MCF 10A (cell line): ENCODE measurements at regions not wholly inside any gene's neighbourhood (a gene's known extent, or its start where the extent isn't known, plus 50 kb on each side); places are given as distances from the start of the nearest gene placed in this dataset.

Experiments used
- BruUV-seq: library from RNA; stranded (reverse); fragments of 400-500 nt; replicated peaks from 2 replicates; lab custom pipeline; 2021; lab: Mats Ljungman, UMichigan
- CTCF ChIA-PET: fragments of 300-600 bp; sonication (Branson Sonifier 250); formaldehyde crosslinking; extraction: SDS; loops from one replicate; lab custom pipeline; 2021; ENCODE audit warnings: antibody characterized with exemption, inconsistent platforms; lab: Yijun Ruan, JAX
- POLR2A ChIA-PET: fragments of 300-600, 350-650 bp; sonication (Branson Sonifier 250); formaldehyde crosslinking; extraction: SDS; loops from one replicate; lab custom pipeline; 2020; ENCODE audit warnings: antibody characterized with exemption, inconsistent platforms; lab: Yijun Ruan, JAX
- DNase-seq: peaks from one replicate; pipeline ENCODE4 v3.0.0-alpha.2; 2018; ENCODE audit not compliant: unreplicated experiment
- H3K27ac Mint-ChIP-seq: one replicate; pipeline ENCODE4 v1.8.0; 2022; ENCODE audit warnings: mild to moderate bottlenecking, low read depth, mixed read lengths; ENCODE audit not compliant: unreplicated experiment
- H3K27me3 Mint-ChIP-seq: one replicate; pipeline ENCODE4 v1.8.0; 2022; ENCODE audit warnings: mixed read lengths; ENCODE audit not compliant: insufficient read depth, unreplicated experiment
- H3K36me3 Mint-ChIP-seq: one replicate; pipeline ENCODE4 v1.8.0; 2022; ENCODE audit warnings: mild to moderate bottlenecking, moderate library complexity, mixed read lengths; ENCODE audit not compliant: insufficient read depth, unreplicated experiment
- H3K4me1 Mint-ChIP-seq: one replicate; pipeline ENCODE4 v1.8.0; 2022; ENCODE audit warnings: mixed read lengths; ENCODE audit not compliant: insufficient read depth, unreplicated experiment
- H3K4me3 Mint-ChIP-seq: one replicate; pipeline ENCODE4 v1.8.0; 2022; ENCODE audit warnings: mild to moderate bottlenecking, moderate library complexity, mixed read lengths; ENCODE audit not compliant: unreplicated experiment
- H3K9me3 Mint-ChIP-seq: one replicate; pipeline ENCODE4 v1.8.0; 2022; ENCODE audit warnings: mixed read lengths; ENCODE audit not compliant: unreplicated experiment
- intact Hi-C: fragments of 100-400 bp; cut with micrococcal nuclease; formaldehyde crosslinking; loops from 2 replicates; pipeline ENCODE4 v1.14.1; 2022
- TF ChIP-seq, protein P1 (sequence below): fragments of 200-600 bp; IDR thresholded peaks from one replicate; pipeline ENCODE4 v1.8.0; 2022; ENCODE audit warnings: antibody characterized with exemption, mild to moderate bottlenecking; ENCODE audit not compliant: unreplicated experiment

DNA sequence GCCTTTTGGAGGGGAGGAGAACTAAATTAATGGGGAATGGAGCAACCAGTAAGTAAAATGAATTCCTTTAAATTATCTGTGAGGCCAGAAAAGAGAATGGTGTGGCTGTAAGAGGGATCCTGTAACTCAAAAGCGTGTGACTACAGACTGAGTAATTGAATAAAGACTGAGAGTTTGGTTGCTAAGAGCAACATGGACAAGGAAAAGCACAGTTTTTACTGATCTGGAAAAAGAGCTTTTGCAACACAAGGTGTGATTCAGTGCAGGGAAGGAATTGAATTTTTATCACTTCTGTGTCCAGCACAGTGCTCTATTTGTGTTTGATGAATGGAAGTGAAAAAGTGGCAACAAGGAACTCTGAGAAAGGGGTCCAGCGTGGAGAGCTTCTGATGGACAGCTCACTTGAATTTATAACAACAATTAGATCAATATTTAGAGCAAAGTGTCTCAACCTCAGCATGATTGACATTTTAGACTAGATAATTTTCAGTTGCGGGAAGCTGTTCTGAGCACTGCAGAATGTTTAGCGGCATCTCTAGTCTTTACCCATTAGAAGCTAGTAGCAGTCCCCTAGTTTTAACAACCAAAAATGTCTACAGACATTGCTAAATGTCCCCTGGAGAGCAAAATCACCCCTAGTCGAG lies 202.8 kb upstream of the BDNF start:
- ChIA-PET CTCF (interaction anchor here (0.6 to 1.1 kb wide), 3 partner anchors 10 to 176 kb away, joined by 3 to 5 read pairs (median 3); no protein-coding TSS in a partner anchor), POLR2A (interaction anchor here (0.7 to 1.0 kb wide), 2 partner anchors 11 to 32 kb away, joined by 3 read pairs; no protein-coding TSS in a partner anchor)
- no TSS peak for BruUV-seq
- intact Hi-C loops = no loop called here
- H3K4me1 Mint-ChIP-seq = peaks cover 10% of the 10 kb centered on the region
- H3K27me3 Mint-ChIP-seq = no peaks in the 10 kb centered on the region
- peak overlapping the region; percentile 74 for H3K27ac Mint-ChIP-seq
- no peaks in the 10 kb centered on the region for H3K36me3 Mint-ChIP-seq
- H3K9me3 Mint-ChIP-seq = peaks cover 10% of the 10 kb centered on the region
- TF ChIP-seq, protein P1, sequence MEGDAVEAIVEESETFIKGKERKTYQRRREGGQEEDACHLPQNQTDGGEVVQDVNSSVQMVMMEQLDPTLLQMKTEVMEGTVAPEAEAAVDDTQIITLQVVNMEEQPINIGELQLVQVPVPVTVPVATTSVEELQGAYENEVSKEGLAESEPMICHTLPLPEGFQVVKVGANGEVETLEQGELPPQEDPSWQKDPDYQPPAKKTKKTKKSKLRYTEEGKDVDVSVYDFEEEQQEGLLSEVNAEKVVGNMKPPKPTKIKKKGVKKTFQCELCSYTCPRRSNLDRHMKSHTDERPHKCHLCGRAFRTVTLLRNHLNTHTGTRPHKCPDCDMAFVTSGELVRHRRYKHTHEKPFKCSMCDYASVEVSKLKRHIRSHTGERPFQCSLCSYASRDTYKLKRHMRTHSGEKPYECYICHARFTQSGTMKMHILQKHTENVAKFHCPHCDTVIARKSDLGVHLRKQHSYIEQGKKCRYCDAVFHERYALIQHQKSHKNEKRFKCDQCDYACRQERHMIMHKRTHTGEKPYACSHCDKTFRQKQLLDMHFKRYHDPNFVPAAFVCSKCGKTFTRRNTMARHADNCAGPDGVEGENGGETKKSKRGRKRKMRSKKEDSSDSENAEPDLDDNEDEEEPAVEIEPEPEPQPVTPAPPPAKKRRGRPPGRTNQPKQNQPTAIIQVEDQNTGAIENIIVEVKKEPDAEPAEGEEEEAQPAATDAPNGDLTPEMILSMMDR = no peak
- peak; percentile 22 for DNase-seq
- no peak overlapping the region for H3K4me3 Mint-ChIP-seq

- no peak overlapping the region for H3K4me3 Mint-ChIP-seq
- POLR2A ChIA-PET = interaction anchor here (0.8 kb wide), 1 partner anchor 374 kb away, joined by 4 read pairs; no protein-coding TSS in a partner anchor
- DNase-seq = no peak
- CTCF ChIA-PET = no interaction called here
- BruUV-seq = no TSS peak
- TF ChIP-seq, protein P1 = no peak
- H3K9me3 Mint-ChIP-seq = no peaks in the 10 kb centered on the region
- peaks cover 8% of the 10 kb centered on the region for H3K4me1 Mint-ChIP-seq
- no peak overlapping the region for H3K27ac Mint-ChIP-seq
- H3K36me3 Mint-ChIP-seq = no peaks in the 10 kb centered on the region
- intact Hi-C loops = no loop called here
- H3K27me3 Mint-ChIP-seq = no peaks in the 10 kb centered on the region
Observed at GRCh38 chr11:27898166-27898565, 197.9 kb upstream of the BDNF start.

DNA sequence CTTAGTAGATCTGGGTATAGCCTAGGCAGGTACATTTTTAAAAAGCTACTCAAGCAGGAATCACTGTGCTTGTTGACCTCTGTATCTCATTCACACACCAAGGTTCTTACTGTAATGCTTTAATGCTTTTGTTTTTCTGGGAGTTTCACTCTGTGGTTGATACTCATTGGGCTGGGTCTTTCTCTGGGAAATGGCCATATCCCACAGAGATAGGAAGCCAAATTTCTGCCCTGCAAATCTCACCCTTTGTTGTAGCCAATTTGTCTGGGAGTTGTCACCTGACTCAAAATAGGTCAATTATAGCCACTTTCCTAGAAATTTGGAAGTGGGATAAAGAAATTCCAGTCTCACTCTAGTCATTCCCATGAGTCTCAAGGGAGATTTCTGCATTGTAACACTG lies 195.8 kb upstream of the BDNF start:
- intact Hi-C loops = no loop called here
- H3K27ac Mint-ChIP-seq = no peak overlapping the region
- TF ChIP-seq, protein P1 = no peak
- POLR2A ChIA-PET = no interaction called here
- no peak for DNase-seq
- no peaks in the 10 kb centered on the region for H3K36me3 Mint-ChIP-seq
- no TSS peak for BruUV-seq
- H3K4me1 Mint-ChIP-seq = no peaks in the 10 kb centered on the region
- H3K4me3 Mint-ChIP-seq = no peak overlapping the region
- H3K27me3 Mint-ChIP-seq = no peaks in the 10 kb centered on the region
- CTCF ChIA-PET = no interaction called here
- no peaks in the 10 kb centered on the region for H3K9me3 Mint-ChIP-seq

DNA sequence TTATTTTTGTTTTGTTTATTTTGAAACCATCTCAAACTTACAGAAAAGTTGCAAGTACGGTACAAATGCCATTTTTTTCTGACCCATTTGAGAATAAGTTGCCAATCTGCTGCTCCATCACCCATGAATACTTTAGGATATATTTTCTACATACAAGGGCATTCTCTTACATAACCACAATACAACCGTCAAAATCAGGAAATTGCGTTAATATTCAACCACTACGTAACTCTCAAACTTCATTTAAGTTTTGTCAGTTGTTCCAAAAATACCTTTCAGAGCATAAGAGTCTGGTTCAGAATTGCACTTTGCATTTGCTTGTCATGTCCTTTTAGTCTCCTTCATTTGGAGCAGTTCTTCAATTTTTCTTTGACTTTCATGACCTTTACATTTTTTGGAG lies 194.3 kb upstream of the BDNF start:
- Mint-ChIP-seq H3K4me1 (no peaks in the 10 kb centered on the region), H3K9me3 (peaks cover 8% of the 10 kb centered on the region), H3K36me3 (no peaks in the 10 kb centered on the region), H3K27me3 (peaks cover 12% of the 10 kb centered on the region), H3K27ac (no peak overlapping the region), H3K4me3 (no peak overlapping the region)
- DNase-seq = no peak
- TF ChIP-seq, protein P1 = no peak
- no TSS peak for BruUV-seq
- CTCF ChIA-PET = no interaction called here
- intact Hi-C loops = no loop called here
- POLR2A ChIA-PET = no interaction called here
